ENCODE measurements at regions not wholly inside any gene's neighbourhood (a gene's known extent, or its start where the extent isn't known, plus 50 kb on each side); places are given as distances from the start of the nearest gene placed in this dataset.

DNA sequence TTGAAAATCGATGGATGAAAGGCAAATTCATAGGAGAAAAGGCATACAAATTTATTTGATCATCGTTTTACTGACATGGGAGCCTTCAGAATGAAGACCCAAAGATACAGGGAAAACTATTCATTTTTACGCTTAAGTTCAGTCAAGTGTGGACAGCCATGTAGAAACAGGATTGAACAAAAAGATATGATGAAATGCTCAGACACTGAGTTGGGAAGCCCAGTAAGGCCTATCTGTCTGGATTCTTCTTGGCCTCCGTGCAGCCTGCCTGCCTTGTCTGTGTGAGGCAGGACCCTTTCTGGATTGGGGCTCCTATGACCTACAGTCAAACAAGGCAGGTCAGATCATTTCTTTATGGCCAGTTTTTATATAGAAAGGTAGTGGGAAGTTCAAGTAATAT is 203.8 kb upstream of the MYL2 start:
- TF ChIP-seq, protein P1, sequence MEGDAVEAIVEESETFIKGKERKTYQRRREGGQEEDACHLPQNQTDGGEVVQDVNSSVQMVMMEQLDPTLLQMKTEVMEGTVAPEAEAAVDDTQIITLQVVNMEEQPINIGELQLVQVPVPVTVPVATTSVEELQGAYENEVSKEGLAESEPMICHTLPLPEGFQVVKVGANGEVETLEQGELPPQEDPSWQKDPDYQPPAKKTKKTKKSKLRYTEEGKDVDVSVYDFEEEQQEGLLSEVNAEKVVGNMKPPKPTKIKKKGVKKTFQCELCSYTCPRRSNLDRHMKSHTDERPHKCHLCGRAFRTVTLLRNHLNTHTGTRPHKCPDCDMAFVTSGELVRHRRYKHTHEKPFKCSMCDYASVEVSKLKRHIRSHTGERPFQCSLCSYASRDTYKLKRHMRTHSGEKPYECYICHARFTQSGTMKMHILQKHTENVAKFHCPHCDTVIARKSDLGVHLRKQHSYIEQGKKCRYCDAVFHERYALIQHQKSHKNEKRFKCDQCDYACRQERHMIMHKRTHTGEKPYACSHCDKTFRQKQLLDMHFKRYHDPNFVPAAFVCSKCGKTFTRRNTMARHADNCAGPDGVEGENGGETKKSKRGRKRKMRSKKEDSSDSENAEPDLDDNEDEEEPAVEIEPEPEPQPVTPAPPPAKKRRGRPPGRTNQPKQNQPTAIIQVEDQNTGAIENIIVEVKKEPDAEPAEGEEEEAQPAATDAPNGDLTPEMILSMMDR (IDR thresholded peaks at IDR 0.05), result no peak
- TF ChIP-seq POLR2A (IDR thresholded peaks at IDR 0.05) (no peak), EP300 (IDR thresholded peaks at IDR 0.05) (no peak)
